ENCODE measurements at regions not wholly inside any gene's neighbourhood (a gene's known extent, or its start where the extent isn't known, plus 50 kb on each side); places are given as distances from the start of the nearest gene placed in this dataset.

GRCh38 chr2:238710032-238710735, 137.7 kb upstream of the TWIST2 start:
- ATAC-seq, result no peak
- no peak for TF ChIP-seq CREB5 (CRISPR knock-in tag; IDR thresholded peaks at IDR 0.05; ENCODE audit: low read depth)
- no peak for TF ChIP-seq CSRNP3 (CRISPR knock-in tag; IDR thresholded peaks at IDR 0.05)
- TF ChIP-seq ZNF70 (CRISPR knock-in tag; IDR thresholded peaks at IDR 0.05), result no peak
- no peak for TF ChIP-seq GLIS3 (CRISPR knock-in tag; IDR thresholded peaks at IDR 0.05)
- no peak for TF ChIP-seq CSDC2 (CRISPR knock-in tag; IDR thresholded peaks at IDR 0.05)
- no peak for TF ChIP-seq OSR1 (CRISPR knock-in tag; IDR thresholded peaks at IDR 0.05)
- TF ChIP-seq TOX (CRISPR knock-in tag; IDR thresholded peaks at IDR 0.05; ENCODE audit: borderline replicate concordance), result no peak
- no peak for TF ChIP-seq TCF4 (CRISPR knock-in tag; IDR thresholded peaks at IDR 0.05; ENCODE audit: borderline replicate concordance)
- no peak for TF ChIP-seq POU6F1 (CRISPR knock-in tag; IDR thresholded peaks at IDR 0.05; ENCODE audit: borderline replicate concordance, low read depth)
- TF ChIP-seq ZNF565 (CRISPR knock-in tag; conservative IDR thresholded peaks at IDR 0.05; ENCODE audit: low read depth), result no peak
- no peak for TF ChIP-seq ZC3H10 (CRISPR knock-in tag; IDR thresholded peaks at IDR 0.05)
- TF ChIP-seq SNAI2 (CRISPR knock-in tag; IDR thresholded peaks at IDR 0.05), result no peak
- TF ChIP-seq ISL1 (CRISPR knock-in tag; IDR thresholded peaks at IDR 0.05), result no peak
- TF ChIP-seq TSHZ2 (CRISPR knock-in tag; IDR thresholded peaks at IDR 0.05), result no peak
- TF ChIP-seq ZFP30 (CRISPR knock-in tag; IDR thresholded peaks at IDR 0.05), result no peak
- no peak for TF ChIP-seq BACH2 (CRISPR knock-in tag; IDR thresholded peaks at IDR 0.05; ENCODE audit: borderline replicate concordance)
- no peak for TF ChIP-seq RARB (CRISPR knock-in tag; IDR thresholded peaks at IDR 0.05)
- TF ChIP-seq ZNF8 (CRISPR knock-in tag; IDR thresholded peaks at IDR 0.05), result no peak
- no peak for TF ChIP-seq PATZ1 (CRISPR knock-in tag; IDR thresholded peaks at IDR 0.05; ENCODE audit: borderline replicate concordance)

- no peak for ATAC-seq
- no peak for TF ChIP-seq POU6F1 (CRISPR knock-in tag; IDR thresholded peaks at IDR 0.05; ENCODE audit: borderline replicate concordance, low read depth)
- no peak for TF ChIP-seq ZNF565 (CRISPR knock-in tag; conservative IDR thresholded peaks at IDR 0.05; ENCODE audit: low read depth)
- TF ChIP-seq OSR1 (CRISPR knock-in tag; IDR thresholded peaks at IDR 0.05), result no peak
- no peak for TF ChIP-seq ZNF70 (CRISPR knock-in tag; IDR thresholded peaks at IDR 0.05)
- TF ChIP-seq ESRRG (CRISPR knock-in tag; IDR thresholded peaks at IDR 0.05), result no peak
- TF ChIP-seq ZC3H10 (CRISPR knock-in tag; IDR thresholded peaks at IDR 0.05), result no peak
- no peak for TF ChIP-seq SNAI2 (CRISPR knock-in tag; IDR thresholded peaks at IDR 0.05)
- no peak for TF ChIP-seq TSHZ2 (CRISPR knock-in tag; IDR thresholded peaks at IDR 0.05)
- TF ChIP-seq CSDC2 (CRISPR knock-in tag; IDR thresholded peaks at IDR 0.05), result no peak
- no peak for TF ChIP-seq ZNF8 (CRISPR knock-in tag; IDR thresholded peaks at IDR 0.05)
- no peak for TF ChIP-seq PATZ1 (CRISPR knock-in tag; IDR thresholded peaks at IDR 0.05; ENCODE audit: borderline replicate concordance)
- TF ChIP-seq CSRNP3 (CRISPR knock-in tag; IDR thresholded peaks at IDR 0.05), result no peak
Observed at GRCh38 chr2:238710787-238711186, 137.1 kb upstream of the TWIST2 start.
